GM23338 (cell line): ENCODE measurements at regions not wholly inside any gene's neighbourhood (a gene's known extent, or its start where the extent isn't known, plus 50 kb on each side); places are given as distances from the start of the nearest gene placed in this dataset.

Experiments used
- ATAC-seq: fragments of 200-7000 bp; cut with Tn5 transposase; 3 replicates; pipeline ENCODE4 v1.9.1; 2020
- DNase-seq: peaks from one replicate; pipeline ENCODE4 v3.0.0-alpha.2; 2015; ENCODE audit warnings: low spot score
- H2AFZ ChIP-seq: fragments of 200-600 bp; sonication (generic); 2 replicates; pipeline ENCODE4 v1.8.0; 2016; ENCODE audit warnings: antibody characterized with exemption, mild to moderate bottlenecking, moderate library complexity
- H3F3A ChIP-seq: fragments of 200-600 bp; sonication (generic); replicated peaks from 2 replicates; pipeline ENCODE4 v1.8.0; 2017; ENCODE audit warnings: antibody characterized with exemption, mixed run types, low read depth
- H3K27ac ChIP-seq: fragments of 200-600 bp; sonication (generic); 2 replicates; pipeline ENCODE4 v1.6.1; 2016; ENCODE audit warnings: low read depth
- H3K27me3 ChIP-seq: fragments of 200-600 bp; sonication (generic); 2 replicates; pipeline ENCODE4 v1.8.0; 2016; ENCODE audit warnings: mild to moderate bottlenecking, mixed run types, moderate library complexity; ENCODE audit not compliant: insufficient read depth
- H3K36me3 ChIP-seq: fragments of 200-600 bp; sonication (generic); 2 replicates; pipeline ENCODE4 v1.8.0; 2016; ENCODE audit warnings: mild to moderate bottlenecking; ENCODE audit not compliant: insufficient read depth
- H3K4me1 ChIP-seq: fragments of 200-600 bp; sonication (generic); 2 replicates; pipeline ENCODE4 v1.8.0; 2016; ENCODE audit warnings: mild to moderate bottlenecking, moderate library complexity; ENCODE audit not compliant: insufficient read depth
- H3K4me2 ChIP-seq: fragments of 200-600 bp; sonication (generic); 2 replicates; pipeline ENCODE4 v1.7.1; 2017; ENCODE audit warnings: mixed run types
- H3K4me3 ChIP-seq: fragments of 200-600 bp; sonication (generic); 2 replicates; pipeline ENCODE4 v1.6.1; 2016; ENCODE audit warnings: mixed run types
- H3K79me2 ChIP-seq: fragments of 200-600 bp; sonication (generic); replicated peaks from 2 replicates; pipeline ENCODE4 v1.8.0; 2017; ENCODE audit warnings: mild to moderate bottlenecking; ENCODE audit not compliant: insufficient read depth
- H3K9me2 ChIP-seq: fragments of 200-600 bp; sonication (generic); 2 replicates; pipeline ENCODE4 v1.8.0; 2017; ENCODE audit not compliant: insufficient read depth
- H4K20me1 ChIP-seq: fragments of 200-600 bp; sonication (generic); replicated peaks from 2 replicates; pipeline ENCODE4 v1.8.0; 2017; ENCODE audit warnings: mild to moderate bottlenecking; ENCODE audit not compliant: insufficient read depth
- H3K27ac Mint-ChIP-seq: 2 replicates; pipeline ENCODE4 v1.8.0; 2020; ENCODE audit warnings: inconsistent platforms, mild to moderate bottlenecking, moderate library complexity, mixed read lengths
- H3K27me3 Mint-ChIP-seq: 3 replicates; pipeline ENCODE4 v1.8.0; 2022; ENCODE audit warnings: low read depth, mild to moderate bottlenecking, moderate library complexity, mixed read lengths, inconsistent platforms; ENCODE audit not compliant: insufficient read depth, poor library complexity
- H3K36me3 Mint-ChIP-seq: 3 replicates; pipeline ENCODE4 v1.8.0; 2021; ENCODE audit warnings: low read depth, mild to moderate bottlenecking, inconsistent platforms, moderate library complexity, mixed read lengths
- H3K4me1 Mint-ChIP-seq: 3 replicates; pipeline ENCODE4 v1.8.0; 2020; ENCODE audit warnings: mild to moderate bottlenecking, inconsistent platforms, mixed read lengths
- H3K4me3 Mint-ChIP-seq: 3 replicates; pipeline ENCODE4 v1.8.0; 2021; ENCODE audit warnings: moderate library complexity, mild to moderate bottlenecking, inconsistent platforms, mixed read lengths
- H3K9me3 Mint-ChIP-seq: 3 replicates; pipeline ENCODE4 v1.8.0; 2020; ENCODE audit warnings: moderate library complexity, mild to moderate bottlenecking, inconsistent platforms, mixed read lengths
- CREB1 ChIP-seq: fragments of 250-450 bp; sonication (Bioruptor Pico); IDR thresholded peaks from 2 replicates; pipeline ENCODE4 v1.5.0; 2020; ENCODE audit warnings: low read depth, mild to moderate bottlenecking, moderate library complexity
- CTCF ChIP-seq, 2 experiments: fragments of 200-600 bp in 1 of 2; sonication (generic) in 1 of 2; conservative IDR thresholded peaks; 2 replicates each; pipeline versions ENCODE4 v1.5.1 to v1.6.1; 2016 to 2017; ENCODE audit warnings: antibody characterized with exemption in 2 of 2, low read depth in 2 of 2, mild to moderate bottlenecking in 2 of 2, moderate library complexity in 1 of 2
- ETS1 ChIP-seq: IDR thresholded peaks from 2 replicates; pipeline ENCODE4 v1.6.1; 2016; ENCODE audit warnings: antibody characterized with exemption
- EZH2 ChIP-seq: fragments of 200-600 bp; sonication (generic); IDR thresholded peaks from one replicate; pipeline ENCODE4 v1.8.0; 2017; ENCODE audit warnings: antibody characterized with exemption, mild to moderate bottlenecking, low read depth; ENCODE audit not compliant: unreplicated experiment
- EZH2phosphoT487 ChIP-seq: fragments of 200-600 bp; sonication (generic); IDR thresholded peaks from one replicate; pipeline ENCODE4 v1.8.1; 2018; ENCODE audit warnings: antibody characterized with exemption; ENCODE audit not compliant: unreplicated experiment
- JUNB ChIP-seq: IDR thresholded peaks from one replicate; pipeline ENCODE4 v1.6.1; 2016; ENCODE audit warnings: antibody characterized with exemption; ENCODE audit not compliant: unreplicated experiment
- NANOG ChIP-seq: IDR thresholded peaks from 2 replicates; pipeline ENCODE4 v1.6.1; 2016; ENCODE audit warnings: antibody characterized with exemption, borderline replicate concordance
- POLR2AphosphoS5 ChIP-seq: IDR thresholded peaks from 2 replicates; pipeline ENCODE4 v1.6.1; 2016; ENCODE audit warnings: antibody characterized with exemption, low read depth
- REST ChIP-seq: IDR thresholded peaks from one replicate; pipeline ENCODE4 v1.6.1; 2018; ENCODE audit warnings: antibody characterized with exemption; ENCODE audit not compliant: unreplicated experiment
- STAT1 ChIP-seq: IDR thresholded peaks from one replicate; pipeline ENCODE4 v1.6.1; 2016; ENCODE audit warnings: antibody characterized with exemption; ENCODE audit not compliant: unreplicated experiment
- ZNF114 ChIP-seq: fragments of 250-450 bp; sonication (Bioruptor Pico); IDR thresholded peaks from 2 replicates; pipeline ENCODE4 v1.5.0; 2020; ENCODE audit warnings: mild to moderate bottlenecking, moderate library complexity
- ZNF331 ChIP-seq: fragments of 250-450 bp; sonication (Bioruptor Pico); IDR thresholded peaks from 2 replicates; pipeline ENCODE4 v1.5.0; 2020; ENCODE audit warnings: low read depth, mild to moderate bottlenecking, moderate library complexity
- ZNF462 ChIP-seq: fragments of 250-450 bp; sonication (Bioruptor Pico); IDR thresholded peaks from 2 replicates; pipeline ENCODE4 v1.5.0; 2020; ENCODE audit warnings: mild to moderate bottlenecking, moderate library complexity

GRCh38 chr19:29090783-29091526 lies 122.0 kb downstream of the UQCRFS1 start:
- peak; percentile 59; the same call in 2 of the 3 replicates for ATAC-seq

More at GRCh38 chr19:29090783-29091526, 122.0 kb downstream of the UQCRFS1 start:
- no peak overlapping the region for H3K4me3 Mint-ChIP-seq
- H3K27me3 Mint-ChIP-seq = peaks cover 10% of the 10 kb centered on the region
- H3K4me3 ChIP-seq = no peak overlapping the region
- H3K79me2 ChIP-seq = no peaks in the 10 kb centered on the region
- no peak overlapping the region for H3K27ac Mint-ChIP-seq
- H3K4me1 ChIP-seq = peaks cover 5% of the 10 kb centered on the region; the same call in 1 of the 2 replicates
- H3K36me3 ChIP-seq = no peaks in the 10 kb centered on the region
- no peaks in the 10 kb centered on the region for H3F3A ChIP-seq
- H3K4me1 Mint-ChIP-seq = peaks cover 12% of the 10 kb centered on the region; the same call in 2 of the 3 replicates
- no peak overlapping the region for H2AFZ ChIP-seq
- H3K27me3 ChIP-seq = no peaks in the 10 kb centered on the region
- no peak for TF ChIP-seq ZNF462 (CRISPR knock-in tag)
- no peak for TF ChIP-seq REST
- no peak for TF ChIP-seq EZH2phosphoT487
- no peak for TF ChIP-seq ZNF331 (CRISPR knock-in tag)
- no peak for TF ChIP-seq CREB1
- no peak for TF ChIP-seq ZNF114 (CRISPR knock-in tag)
- no peak for TF ChIP-seq EZH2
- TF ChIP-seq POLR2AphosphoS5 = no peak
- no peak for TF ChIP-seq STAT1
- TF ChIP-seq NANOG = no peak
- no peak for TF ChIP-seq CTCF (conservative IDR thresholded peaks at IDR 0.05; ENCODE audit: low read depth in 2 of 2)
- no peak for TF ChIP-seq ETS1
- no peak for TF ChIP-seq JUNB
- peaks cover 3% of the 10 kb centered on the region; the same call in 1 of the 3 replicates for H3K36me3 Mint-ChIP-seq
- no peak overlapping the region for H3K27ac ChIP-seq
- H4K20me1 ChIP-seq = no peaks in the 10 kb centered on the region
- peaks cover 16% of the 10 kb centered on the region for H3K9me2 ChIP-seq
- H3K4me2 ChIP-seq = peak overlapping the region; percentile 37; the same call in 1 of the 2 replicates
- no peaks in the 10 kb centered on the region; the same call in none of the 3 replicates for H3K9me3 Mint-ChIP-seq
- DNase-seq = peak; percentile 42
